Spleen (tissue), 7 donors: ENCODE measurements at regions not wholly inside any gene's neighbourhood (a gene's known extent, or its start where the extent isn't known, plus 50 kb on each side); places are given as distances from the start of the nearest gene placed in this dataset.

Experiments
- POLR2A ChIP-seq, 3 donors: fragments of 450-650 bp; IDR thresholded peaks; one replicate each; pipeline ENCODE4 v1.5.1; 2017; ENCODE audit warnings: antibody characterized with exemption in 3 of 3, mild to moderate bottlenecking in 1 of 3
- POLR2AphosphoS5 ChIP-seq, 3 donors: sonication (generic); formaldehyde crosslinking; IDR thresholded peaks; one replicate each; pipeline ENCODE4 v1.5.1; 2017; ENCODE audit warnings: antibody characterized with exemption in 3 of 3
- TF ChIP-seq, protein P1 (sequence below), 11 experiments: fragments of 200-600 bp in 7 of 11; fragments of 450-650 bp in 4 of 11; sonication (generic) in 4 of 11; IDR thresholded peaks in 8 of 11; conservative IDR thresholded peaks in 3 of 11; 1 replicate in 7 of 11; 2 replicates in 4 of 11; pipeline versions ENCODE4 v1.4.0 to v1.8.0; 2016 to 2021; ENCODE audit warnings: antibody characterized with exemption in 11 of 11, inconsistent platforms in 4 of 11, mild to moderate bottlenecking in 1 of 11
- donor health status: DM: no; HTN: no; CAD: no; lungs with moderate emphysema.
- donor health status: DM: no; HTN: no; CAD: no.
- donor health status: DM: no; HTN: no; CAD: no.

DNA sequence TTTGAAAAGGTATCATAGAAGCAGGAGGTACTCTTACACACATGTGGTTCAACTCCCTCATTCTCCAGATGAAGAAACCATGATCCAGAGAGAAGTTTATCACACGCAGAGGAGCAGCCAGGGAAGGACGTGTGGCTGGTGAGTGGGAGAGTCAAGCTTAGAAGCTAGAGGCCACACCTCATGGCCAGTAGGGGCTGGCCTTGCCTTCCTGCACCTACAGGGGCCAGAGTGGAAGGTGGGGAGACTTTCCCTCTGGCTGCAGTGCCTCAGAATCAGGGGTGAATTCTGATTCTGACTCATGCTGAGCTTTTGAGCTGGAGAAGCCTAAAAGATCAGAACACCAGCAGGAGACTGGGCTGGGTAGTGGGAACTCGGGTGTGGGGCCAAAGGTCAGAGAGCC, 1067.9 kb downstream of the BCL11B start:
- TF ChIP-seq, protein P1, sequence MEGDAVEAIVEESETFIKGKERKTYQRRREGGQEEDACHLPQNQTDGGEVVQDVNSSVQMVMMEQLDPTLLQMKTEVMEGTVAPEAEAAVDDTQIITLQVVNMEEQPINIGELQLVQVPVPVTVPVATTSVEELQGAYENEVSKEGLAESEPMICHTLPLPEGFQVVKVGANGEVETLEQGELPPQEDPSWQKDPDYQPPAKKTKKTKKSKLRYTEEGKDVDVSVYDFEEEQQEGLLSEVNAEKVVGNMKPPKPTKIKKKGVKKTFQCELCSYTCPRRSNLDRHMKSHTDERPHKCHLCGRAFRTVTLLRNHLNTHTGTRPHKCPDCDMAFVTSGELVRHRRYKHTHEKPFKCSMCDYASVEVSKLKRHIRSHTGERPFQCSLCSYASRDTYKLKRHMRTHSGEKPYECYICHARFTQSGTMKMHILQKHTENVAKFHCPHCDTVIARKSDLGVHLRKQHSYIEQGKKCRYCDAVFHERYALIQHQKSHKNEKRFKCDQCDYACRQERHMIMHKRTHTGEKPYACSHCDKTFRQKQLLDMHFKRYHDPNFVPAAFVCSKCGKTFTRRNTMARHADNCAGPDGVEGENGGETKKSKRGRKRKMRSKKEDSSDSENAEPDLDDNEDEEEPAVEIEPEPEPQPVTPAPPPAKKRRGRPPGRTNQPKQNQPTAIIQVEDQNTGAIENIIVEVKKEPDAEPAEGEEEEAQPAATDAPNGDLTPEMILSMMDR (IDR thresholded peaks at IDR 0.05 in 8 of 11, conservative IDR thresholded peaks at IDR 0.05 in 3 of 11), result no peak
- no peak for TF ChIP-seq POLR2AphosphoS5 (IDR thresholded peaks at IDR 0.05)
- no peak for TF ChIP-seq POLR2A (IDR thresholded peaks at IDR 0.05)
